HG03066 (cell line): ENCODE measurements at regions not wholly inside any gene's neighbourhood (a gene's known extent, or its start where the extent isn't known, plus 50 kb on each side); places are given as distances from the start of the nearest gene placed in this dataset.
"Not testable (repeated sequence)": the region's sequence is repeated elsewhere in the genome, so short reads cannot be mapped to it uniquely, and the experiment has no call there.

Experiments used
- ATAC-seq: cut with Tn5 transposase; IDR thresholded peaks from one replicate; pipeline ENCODE4 v1.9.1; 2021; ENCODE audit warnings: low read depth; ENCODE audit not compliant: unreplicated experiment

- no peak for ATAC-seq
These were observed 110.2 kb downstream of the FAM50B start for GRCh38 chr6:3959385-3959784.

- no peak for ATAC-seq
These were observed 111.7 kb downstream of the FAM50B start for GRCh38 chr6:3960754-3961361.

GRCh38 chr6:3961581-3962215, 112.5 kb downstream of the FAM50B start:
- no peak for ATAC-seq

- no peak for ATAC-seq
These were observed 113.4 kb downstream of the FAM50B start for GRCh38 chr6:3962291-3963280.

GRCh38 chr6:3963426-3963825, 114.3 kb downstream of the FAM50B start:
- no peak for ATAC-seq

GRCh38 chr6:3965071-3965718, 113.7 kb downstream of the FAM217A start:
- no peak for ATAC-seq

- ATAC-seq, result no peak
These were observed 112.5 kb downstream of the FAM217A start for GRCh38 chr6:3966426-3966825.

- ATAC-seq, result no peak
These were observed 108.8 kb downstream of the FAM217A start for GRCh38 chr6:3970097-3970496.

- ATAC-seq, result not testable (repeated sequence)
These were observed 105.8 kb downstream of the FAM217A start for GRCh38 chr6:3973152-3973551.

- ATAC-seq, result peak; percentile 78
These were observed 100.8 kb downstream of the FAM217A start for GRCh38 chr6:3977875-3978711.

- not testable (repeated sequence) for ATAC-seq
These were observed 100.0 kb downstream of the FAM217A start for GRCh38 chr6:3978966-3979365.

- ATAC-seq, result no peak
These were observed 97.0 kb downstream of the FAM217A start for GRCh38 chr6:3981917-3982316.

GRCh38 chr6:3983778-3984177, 95.2 kb downstream of the FAM217A start:
- no peak for ATAC-seq

GRCh38 chr6:3984494-3984893, 94.4 kb downstream of the FAM217A start:
- ATAC-seq, result no peak

- ATAC-seq, result no peak
These were observed 92.7 kb downstream of the FAM217A start for GRCh38 chr6:3986241-3986640.

- ATAC-seq, result no peak
These were observed 91.9 kb downstream of the FAM217A start for GRCh38 chr6:3987053-3987452.

GRCh38 chr6:3987576-3987975, 91.4 kb downstream of the FAM217A start:
- no peak for ATAC-seq

GRCh38 chr6:3990692-3991491, 88.0 kb downstream of the FAM217A start:
- peak; percentile 87 for ATAC-seq

- ATAC-seq, result no peak
These were observed 87.0 kb downstream of the FAM217A start for GRCh38 chr6:3991941-3992340.
